Iris pigment epithelial cell (primary cell): ENCODE measurements at regions not wholly inside any gene's neighbourhood (a gene's known extent, or its start where the extent isn't known, plus 50 kb on each side); places are given as distances from the start of the nearest gene placed in this dataset.

Experiments used
- DNase-seq: peaks from one replicate; pipeline ENCODE4 v3.0.0-alpha.2; 2011; ENCODE audit warnings: low read depth

GRCh38 chr5:8981496-8981895 lies 564.4 kb downstream of the SEMA5A start:
- DNase-seq: peak; percentile 54

GRCh38 chr5:8984386-8984785 lies 561.5 kb downstream of the SEMA5A start:
- no peak for DNase-seq
